Type B pancreatic cell (in vitro differentiated cells): ENCODE measurements at regions not wholly inside any gene's neighbourhood (a gene's known extent, or its start where the extent isn't known, plus 50 kb on each side); places are given as distances from the start of the nearest gene placed in this dataset.

Experiments used
- DNase-seq: peaks from one replicate; pipeline ENCODE4 v3.0.0; 2021; ENCODE audit warnings: mixed read lengths; ENCODE audit not compliant: unreplicated experiment; ENCODE audit errors: extremely low spot score
- H3K27ac Mint-ChIP-seq: 2 replicates; pipeline ENCODE4 v1.8.0; 2021; ENCODE audit warnings: mild to moderate bottlenecking, mixed read lengths
- H3K27me3 Mint-ChIP-seq: 2 replicates; pipeline ENCODE4 v1.8.0; 2021; ENCODE audit warnings: mixed read lengths
- H3K36me3 Mint-ChIP-seq: 2 replicates; pipeline ENCODE4 v1.8.0; 2021; ENCODE audit warnings: mixed read lengths
- H3K4me1 Mint-ChIP-seq: one replicate; pipeline ENCODE4 v1.8.0; 2021; ENCODE audit warnings: mixed read lengths; ENCODE audit not compliant: unreplicated experiment
- H3K4me3 Mint-ChIP-seq: 2 replicates; pipeline ENCODE4 v1.8.0; 2021; ENCODE audit warnings: mild to moderate bottlenecking, mixed read lengths
- H3K9me3 Mint-ChIP-seq: 2 replicates; pipeline ENCODE4 v1.8.0; 2021; ENCODE audit warnings: mixed read lengths
- TF ChIP-seq, protein P1 (sequence below): fragments of 200-600 bp; sonication (generic); conservative IDR thresholded peaks from 2 replicates; pipeline ENCODE4 v1.5.0; 2021; ENCODE audit warnings: antibody characterized with exemption, mild to moderate bottlenecking

DNA sequence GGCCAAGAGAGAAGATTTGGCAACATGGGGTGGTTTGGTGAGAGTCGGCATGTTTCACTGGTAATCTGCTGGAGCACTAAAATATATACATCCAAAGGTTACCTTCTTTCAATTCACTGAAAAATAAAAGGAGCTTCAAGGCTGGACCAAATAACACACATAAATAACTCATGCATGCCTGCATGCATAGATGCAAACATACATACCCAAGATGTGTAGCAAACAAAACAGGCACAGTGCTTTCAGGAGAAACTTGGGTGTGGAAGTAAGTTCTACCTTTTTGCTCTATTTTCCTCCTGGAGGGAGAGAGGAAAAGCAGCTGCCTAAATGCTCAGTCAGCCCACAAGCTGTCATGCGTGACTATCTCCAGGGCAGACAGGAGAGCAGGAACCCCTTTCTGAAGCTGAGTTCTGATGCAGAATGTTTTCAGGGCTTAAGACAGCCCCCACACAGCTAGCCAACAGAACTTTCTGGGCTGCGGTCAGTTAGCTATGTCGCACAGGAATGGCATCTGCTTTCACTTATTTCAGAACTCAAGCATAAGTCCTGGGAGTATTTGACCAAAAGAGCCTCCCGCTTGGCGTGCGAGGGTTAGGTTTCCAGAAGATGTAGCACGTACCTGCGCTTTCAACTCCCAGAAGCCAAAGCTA is 166.2 kb downstream of the TOMM20 start:
- no peak for DNase-seq
- TF ChIP-seq, protein P1, sequence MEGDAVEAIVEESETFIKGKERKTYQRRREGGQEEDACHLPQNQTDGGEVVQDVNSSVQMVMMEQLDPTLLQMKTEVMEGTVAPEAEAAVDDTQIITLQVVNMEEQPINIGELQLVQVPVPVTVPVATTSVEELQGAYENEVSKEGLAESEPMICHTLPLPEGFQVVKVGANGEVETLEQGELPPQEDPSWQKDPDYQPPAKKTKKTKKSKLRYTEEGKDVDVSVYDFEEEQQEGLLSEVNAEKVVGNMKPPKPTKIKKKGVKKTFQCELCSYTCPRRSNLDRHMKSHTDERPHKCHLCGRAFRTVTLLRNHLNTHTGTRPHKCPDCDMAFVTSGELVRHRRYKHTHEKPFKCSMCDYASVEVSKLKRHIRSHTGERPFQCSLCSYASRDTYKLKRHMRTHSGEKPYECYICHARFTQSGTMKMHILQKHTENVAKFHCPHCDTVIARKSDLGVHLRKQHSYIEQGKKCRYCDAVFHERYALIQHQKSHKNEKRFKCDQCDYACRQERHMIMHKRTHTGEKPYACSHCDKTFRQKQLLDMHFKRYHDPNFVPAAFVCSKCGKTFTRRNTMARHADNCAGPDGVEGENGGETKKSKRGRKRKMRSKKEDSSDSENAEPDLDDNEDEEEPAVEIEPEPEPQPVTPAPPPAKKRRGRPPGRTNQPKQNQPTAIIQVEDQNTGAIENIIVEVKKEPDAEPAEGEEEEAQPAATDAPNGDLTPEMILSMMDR = no peak
- no peaks in the 10 kb centered on the region for H3K27me3 Mint-ChIP-seq
- peaks cover 65% of the 10 kb centered on the region for H3K4me1 Mint-ChIP-seq
- peak overlapping the region; percentile 87 for H3K27ac Mint-ChIP-seq
- no peaks in the 10 kb centered on the region for H3K9me3 Mint-ChIP-seq
- H3K36me3 Mint-ChIP-seq = no peaks in the 10 kb centered on the region
- peak overlapping the region; percentile 44 for H3K4me3 Mint-ChIP-seq

DNA sequence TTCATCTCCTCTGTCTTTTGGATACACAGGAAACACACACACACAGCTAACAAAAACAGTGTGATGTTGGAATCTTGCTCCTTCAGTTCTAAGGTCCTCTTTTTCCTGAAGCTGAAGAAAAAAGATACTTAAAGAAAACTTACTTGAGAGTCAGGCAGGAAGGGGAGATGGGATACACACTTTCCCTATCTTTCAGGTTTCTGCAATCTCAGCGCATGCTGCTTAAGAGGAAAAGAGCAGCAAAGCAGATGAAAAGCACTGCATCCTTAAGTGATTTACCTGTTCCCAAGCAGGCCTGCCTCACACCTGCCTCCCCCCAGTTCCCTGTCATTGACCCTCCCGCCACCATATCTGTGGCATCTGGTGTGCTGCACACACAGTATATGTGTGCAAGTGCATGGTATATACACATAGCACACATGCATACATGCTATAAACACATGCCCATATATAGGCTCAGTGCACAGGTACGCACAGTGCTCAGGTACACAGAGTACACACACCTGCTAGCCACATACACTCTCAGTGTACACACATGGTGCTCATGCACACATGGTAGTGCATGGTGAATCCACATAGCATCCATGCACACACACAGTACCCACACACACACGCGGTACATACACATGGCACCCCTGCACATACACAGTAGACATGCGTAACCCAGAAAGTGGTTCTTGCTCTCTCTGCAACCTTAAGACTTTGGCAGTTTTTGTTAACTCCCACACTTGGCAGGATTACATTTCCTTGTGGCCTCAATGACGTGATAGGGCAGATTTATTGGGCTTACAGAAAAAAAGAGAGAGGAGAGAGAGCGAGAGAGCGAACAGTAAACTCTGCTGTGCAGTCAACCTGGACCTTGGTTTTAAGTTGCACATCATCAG is 166.9 kb downstream of the TOMM20 start:
- Mint-ChIP-seq H3K4me1 (peaks cover 73% of the 10 kb centered on the region), H3K4me3 (peak overlapping the region; percentile 44), H3K27ac (peak overlapping the region; percentile 87), H3K36me3 (no peaks in the 10 kb centered on the region), H3K9me3 (no peaks in the 10 kb centered on the region), H3K27me3 (no peaks in the 10 kb centered on the region)
- no peak for DNase-seq
- TF ChIP-seq, protein P1 = no peak

DNA sequence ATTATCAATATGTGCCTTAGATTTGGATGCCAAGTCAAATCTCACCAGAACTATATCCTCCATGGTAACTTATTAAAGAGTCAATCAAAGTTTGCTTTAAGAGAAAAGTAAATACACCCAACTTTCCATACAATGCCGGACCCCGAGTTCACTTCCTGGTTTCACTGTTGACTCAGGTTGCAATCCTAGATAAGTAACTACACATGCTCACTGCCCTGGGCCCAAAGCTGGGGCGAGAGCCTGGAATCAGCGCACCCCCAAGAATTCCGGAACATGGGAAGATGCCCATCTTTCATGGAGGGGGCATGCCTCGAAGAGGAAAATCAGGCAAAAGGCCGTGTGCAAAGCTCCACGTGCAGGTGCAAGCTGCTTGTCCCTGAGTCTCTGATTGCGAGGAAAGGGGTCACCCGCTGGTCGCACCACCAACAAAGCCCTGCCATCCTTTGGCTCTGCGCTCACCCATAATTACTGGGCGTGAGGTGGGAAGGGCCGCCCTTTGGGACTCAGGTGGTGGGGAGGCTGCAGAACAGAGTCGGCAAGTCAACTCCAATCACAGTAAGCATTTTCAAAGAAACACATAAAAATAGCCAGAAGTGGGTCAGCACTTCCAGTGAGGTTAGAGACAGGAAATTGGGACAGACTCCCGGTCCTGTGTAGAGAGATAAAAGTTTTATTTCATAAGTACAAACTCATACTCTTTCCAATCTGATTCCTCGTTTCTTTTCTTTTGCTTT is 167.7 kb downstream of the TOMM20 start:
- DNase-seq = peak; percentile 66
- H3K27me3 Mint-ChIP-seq = no peaks in the 10 kb centered on the region
- peak overlapping the region; percentile 53 for H3K4me3 Mint-ChIP-seq
- no peaks in the 10 kb centered on the region for H3K36me3 Mint-ChIP-seq
- H3K27ac Mint-ChIP-seq = peak overlapping the region; percentile 87
- peaks cover 73% of the 10 kb centered on the region for H3K4me1 Mint-ChIP-seq
- H3K9me3 Mint-ChIP-seq = no peaks in the 10 kb centered on the region
- TF ChIP-seq, protein P1 = no peak

DNA sequence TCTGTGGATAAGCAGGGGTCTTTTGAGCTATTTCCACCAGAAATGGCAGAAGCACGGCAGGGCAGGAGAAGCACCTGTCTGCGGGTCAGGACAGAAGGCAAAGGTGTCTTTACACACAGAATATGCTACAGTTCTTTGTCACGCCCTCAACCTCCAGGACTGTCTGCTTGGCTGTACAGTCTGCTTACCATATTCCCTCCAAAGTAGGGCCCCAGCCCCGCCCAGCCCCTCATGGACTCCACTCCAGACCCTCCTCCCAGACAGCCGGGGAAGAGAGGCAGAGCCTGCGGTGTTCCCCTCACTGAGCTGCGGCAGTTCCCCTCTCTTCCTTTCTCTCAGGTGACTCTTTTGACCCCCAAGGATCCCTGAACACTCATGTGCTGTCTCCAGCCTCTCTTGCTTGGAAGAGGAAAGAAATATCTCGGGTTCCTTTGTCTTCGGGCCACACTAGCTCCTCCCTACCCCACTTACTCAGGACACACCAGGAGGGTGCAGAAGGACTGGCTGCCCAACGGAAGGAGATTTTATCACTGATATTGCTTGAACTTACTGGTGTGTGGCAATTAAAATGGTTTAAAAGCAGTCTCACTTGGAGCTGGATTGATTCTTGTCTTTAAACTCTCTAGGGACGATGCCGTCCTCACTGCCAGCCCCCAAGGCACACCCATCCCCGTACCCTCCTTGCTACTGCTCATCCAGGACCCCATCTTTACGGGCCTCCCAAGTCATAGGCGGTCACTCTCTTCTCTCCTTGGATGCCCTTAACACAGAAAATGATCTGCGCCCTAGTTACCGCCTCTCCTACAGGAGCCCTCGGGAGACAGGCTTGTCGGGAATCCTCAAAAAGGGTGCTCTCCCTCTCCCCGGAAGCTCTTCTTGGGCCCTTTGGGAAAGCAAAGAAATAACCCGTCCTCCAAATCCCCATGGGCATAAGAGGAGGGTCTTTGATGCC is 169.7 kb downstream of the TOMM20 start:
- Mint-ChIP-seq H3K4me3 (peak overlapping the region; percentile 57), H3K27me3 (no peaks in the 10 kb centered on the region), H3K36me3 (no peaks in the 10 kb centered on the region), H3K4me1 (peaks cover 78% of the 10 kb centered on the region), H3K9me3 (no peaks in the 10 kb centered on the region), H3K27ac (peak overlapping the region; percentile 95)
- peak; percentile 36 for DNase-seq
- TF ChIP-seq, protein P1 = no peak
